ENCODE measurements at regions not wholly inside any gene's neighbourhood (a gene's known extent, or its start where the extent isn't known, plus 50 kb on each side); places are given as distances from the start of the nearest gene placed in this dataset.

- FAIRE-seq (no peak), DNase-seq (ENCODE audit: insufficient read length, low spot score) (no peak)
- no peak for TF ChIP-seq CTCF (IDR thresholded peaks at IDR 0.05; ENCODE audit: insufficient read depth, missing control alignments)
Observed at GRCh38 chr1:39142401-39143060, 62.0 kb upstream of the MACF1 start.

DNA sequence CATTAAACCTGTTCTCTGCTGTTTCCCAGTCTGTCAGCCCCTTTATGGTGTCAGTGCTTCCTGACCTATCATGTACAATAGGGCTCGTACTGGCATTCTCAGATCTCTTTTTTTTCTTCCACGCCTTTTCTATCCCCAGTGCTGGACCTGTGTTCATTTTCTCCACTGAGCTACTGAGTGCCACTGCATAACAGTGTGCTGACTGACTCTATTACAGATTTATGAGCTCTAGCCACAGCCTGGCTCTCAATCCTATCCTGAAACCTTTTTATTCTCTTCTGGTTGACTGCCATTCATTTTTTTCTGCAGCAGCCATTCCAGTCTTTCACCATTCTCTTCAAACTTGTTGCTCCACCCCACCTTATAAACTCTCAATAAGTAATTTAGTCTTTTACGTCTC is 59.6 kb upstream of the MACF1 start:
- no peak for TF ChIP-seq CTCF (IDR thresholded peaks at IDR 0.05; ENCODE audit: insufficient read depth, missing control alignments)
- FAIRE-seq (no peak), DNase-seq (ENCODE audit: insufficient read length, low spot score) (no peak)

- no peak for TF ChIP-seq CTCF (IDR thresholded peaks at IDR 0.05; ENCODE audit: insufficient read depth, missing control alignments)
- DNase-seq (ENCODE audit: insufficient read length, low spot score) (no peak), FAIRE-seq (no peak)
Observed at GRCh38 chr1:39145331-39145965, 59.0 kb upstream of the MACF1 start.

DNA sequence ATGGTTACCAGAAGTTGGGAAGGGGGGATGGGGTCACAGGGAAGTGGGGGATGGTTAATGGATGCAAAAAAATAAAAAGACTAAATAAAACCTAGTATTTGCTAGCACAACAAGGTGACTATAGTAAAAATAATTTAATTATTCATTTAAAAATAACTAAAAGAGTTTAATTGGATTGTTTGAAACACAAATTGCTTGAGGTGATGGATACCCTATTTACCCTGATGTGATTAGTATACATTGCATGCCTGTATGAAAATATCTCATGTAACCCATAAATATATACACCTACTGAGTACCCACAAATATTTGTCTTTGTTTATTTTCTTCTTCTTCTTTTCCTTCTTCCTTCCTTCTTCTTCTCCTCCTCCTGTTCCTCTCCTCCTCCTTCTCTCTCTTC is 57.8 kb upstream of the MACF1 start:
- TF ChIP-seq CTCF (IDR thresholded peaks at IDR 0.05; ENCODE audit: insufficient read depth, missing control alignments): no peak
- DNase-seq (ENCODE audit: insufficient read length, low spot score): no peak
- no peak for FAIRE-seq

- DNase-seq (ENCODE audit: insufficient read length, low spot score) (no peak), FAIRE-seq (no peak)
Observed at GRCh38 chr1:39147099-39148025, 57.1 kb upstream of the MACF1 start.

DNA sequence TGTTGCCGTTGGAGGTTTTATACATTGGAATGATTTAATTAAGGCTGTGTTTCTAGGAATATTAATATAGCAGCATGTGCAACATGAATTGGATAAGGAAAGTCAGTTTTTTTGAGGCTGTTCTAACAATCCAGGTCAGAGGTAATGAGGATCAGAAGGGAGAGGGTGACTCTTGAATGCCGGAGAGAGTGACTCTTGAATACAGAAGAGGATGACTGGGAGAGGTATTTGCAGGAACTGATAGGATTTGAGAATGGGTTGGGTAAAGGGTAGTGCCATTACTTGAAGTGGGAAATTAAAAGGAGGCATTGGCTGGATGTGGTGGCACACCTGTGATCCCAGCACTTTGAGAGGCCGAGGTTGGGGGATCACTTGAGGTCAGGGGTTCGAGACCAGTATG is 55.6 kb upstream of the MACF1 start:
- TF ChIP-seq CTCF (IDR thresholded peaks at IDR 0.05; ENCODE audit: insufficient read depth, missing control alignments): no peak
- DNase-seq (ENCODE audit: insufficient read length, low spot score) (no peak), FAIRE-seq (no peak)

More at GRCh38 chr1:39147099-39148025, 57.1 kb upstream of the MACF1 start:
- TF ChIP-seq CTCF (IDR thresholded peaks at IDR 0.05; ENCODE audit: insufficient read depth, missing control alignments): no peak
